SK-N-SH (cell line): ENCODE measurements at regions not wholly inside any gene's neighbourhood (a gene's known extent, or its start where the extent isn't known, plus 50 kb on each side); places are given as distances from the start of the nearest gene placed in this dataset.

Experiments
- CTCF ChIA-PET: fragments of 300-600, 350-600 bp; formaldehyde crosslinking; extraction: SDS; loops from one replicate; lab custom pipeline; 2021; lab: Yijun Ruan, JAX
- POLR2A ChIA-PET: fragments of 350-600 bp; sonication (Branson Sonifier 250); formaldehyde crosslinking; extraction: SDS; loops from one replicate; lab custom pipeline; 2020; ENCODE audit warnings: antibody characterized with exemption, inconsistent platforms; lab: Yijun Ruan, JAX
- DNase-seq: peaks from one replicate; pipeline ENCODE4 v3.0.0; 2012
- H2AFZ ChIP-seq: fragments of 200-600 bp; sonication (generic); 2 replicates; pipeline ENCODE4 v1.8.1; 2016; ENCODE audit warnings: antibody characterized with exemption, mild to moderate bottlenecking, low read depth
- H3F3A ChIP-seq: fragments of 200-600 bp; sonication (generic); replicated peaks from 2 replicates; pipeline ENCODE3; 2016; ENCODE audit warnings: antibody characterized with exemption, mild to moderate bottlenecking; ENCODE audit not compliant: insufficient read depth
- H3K27ac ChIP-seq, 2 experiments: fragments of 200-500 bp in 1 of 2; fragments of 200-600 bp in 1 of 2; sonication (Bioruptor generic) in 1 of 2; sonication (generic), shearing (Covaris generic) in 1 of 2; 2 replicates each; pipeline versions ENCODE4 v1.5.1 to v1.6.1; 2014 to 2016; ENCODE audit warnings: low read depth in 2 of 2, inconsistent platforms in 1 of 2, low read length in 1 of 2, mild to moderate bottlenecking in 1 of 2, mixed read lengths in 1 of 2
- H3K27me3 ChIP-seq: fragments of 200-600 bp; sonication (generic), shearing (Covaris generic); 2 replicates; pipeline ENCODE4 v1.6.1; 2016; ENCODE audit warnings: mixed run types; ENCODE audit not compliant: insufficient read depth
- H3K36me3 ChIP-seq, 2 experiments: fragments of 200-500 bp in 1 of 2; fragments of 200-600 bp in 1 of 2; sonication (Bioruptor generic) in 1 of 2; sonication (generic) in 1 of 2; replicated peaks in 1 of 2; 2 replicates each; pipeline versions ENCODE3 to v1.5.1; 2014 to 2016; ENCODE audit warnings: low read length in 1 of 2, mild to moderate bottlenecking in 1 of 2; ENCODE audit not compliant: insufficient read depth in 2 of 2, control insufficient read depth in 1 of 2
- H3K4me1 ChIP-seq, 2 experiments: fragments of 200-500 bp in 1 of 2; fragments of 200-600 bp in 1 of 2; sonication (Bioruptor generic) in 1 of 2; sonication (generic), shearing (Covaris generic) in 1 of 2; 2 replicates each; pipeline versions ENCODE4 v1.5.1 to v1.6.1; 2014 to 2016; ENCODE audit warnings: low read depth in 1 of 2, low read length in 1 of 2, mixed run types in 1 of 2; ENCODE audit not compliant: insufficient read depth in 2 of 2, control insufficient read depth in 1 of 2
- H3K4me2 ChIP-seq: fragments of 200-600 bp; sonication (generic), shearing (Covaris generic); 2 replicates; pipeline ENCODE4 v1.6.1; 2017; ENCODE audit warnings: mixed run types
- H3K4me3 ChIP-seq, 2 experiments: fragments of 200-500 bp in 1 of 2; fragments of 200-600 bp in 1 of 2; sonication (Bioruptor generic) in 1 of 2; sonication (generic), shearing (Covaris generic) in 1 of 2; 2 replicates each; pipeline versions ENCODE4 v1.5.1 to v1.8.1; 2014 to 2016; ENCODE audit warnings: low read depth in 2 of 2, inconsistent platforms in 1 of 2, low read length in 1 of 2, mild to moderate bottlenecking in 1 of 2, mixed read lengths in 1 of 2, moderate library complexity in 1 of 2
- H3K79me2 ChIP-seq: fragments of 200-600 bp; sonication (generic); 2 replicates; pipeline ENCODE4 v1.8.1; 2017; ENCODE audit warnings: mild to moderate bottlenecking; ENCODE audit not compliant: insufficient read depth
- H3K9ac ChIP-seq: fragments of 200-600 bp; sonication (generic); 2 replicates; pipeline ENCODE4 v1.6.1; 2017; ENCODE audit warnings: mixed run types
- H3K9me2 ChIP-seq: fragments of 200-600 bp; sonication (generic); 2 replicates; pipeline ENCODE4 v1.6.1; 2017; ENCODE audit warnings: mixed run types
- H3K9me3 ChIP-seq: fragments of 200-600 bp; sonication (generic); 2 replicates; pipeline ENCODE4 v1.6.1; 2017; ENCODE audit warnings: mixed run types, mild to moderate bottlenecking, moderate library complexity
- H4K20me1 ChIP-seq: fragments of 200-600 bp; sonication (generic); 2 replicates; pipeline ENCODE4 v1.6.1; 2017; ENCODE audit warnings: mild to moderate bottlenecking, mixed run types; ENCODE audit not compliant: insufficient read depth
- CTCF ChIP-seq: fragments of 200-600 bp; sonication (generic); IDR thresholded peaks from 2 replicates; pipeline ENCODE4 v1.6.1; 2017; ENCODE audit warnings: antibody characterized with exemption, mild to moderate bottlenecking, moderate library complexity
- ELF1 ChIP-seq: IDR thresholded peaks from 2 replicates; pipeline ENCODE4 v1.4.0; 2012
- FOXJ3 ChIP-seq: sonication (generic); formaldehyde crosslinking; IDR thresholded peaks from 2 replicates; pipeline ENCODE4 v1.5.1; 2020; ENCODE audit warnings: mild to moderate bottlenecking, missing genetic modification reagents
- FOXM1 ChIP-seq: IDR thresholded peaks from 2 replicates; pipeline ENCODE4 v1.4.0; 2012; ENCODE audit warnings: low read depth, mild to moderate bottlenecking
- GATA2 ChIP-seq: sonication (generic); formaldehyde crosslinking; IDR thresholded peaks from 2 replicates; pipeline ENCODE4 v1.5.0; 2020; ENCODE audit warnings: mild to moderate bottlenecking, missing genetic modification reagents
- IRF3 ChIP-seq: fragments of 150-350 bp; IDR thresholded peaks from 2 replicates; pipeline ENCODE4 v1.6.1; 2016; ENCODE audit warnings: mild to moderate bottlenecking, low read depth, low read length
- MAX ChIP-seq: IDR thresholded peaks from 2 replicates; pipeline ENCODE4 v1.4.0; 2012; ENCODE audit warnings: low read depth
- MEF2A ChIP-seq: IDR thresholded peaks from 2 replicates; pipeline ENCODE4 v1.4.0; 2012; ENCODE audit warnings: low read depth, borderline replicate concordance
- NFIC ChIP-seq: IDR thresholded peaks from 2 replicates; pipeline ENCODE4 v1.4.0; 2012; ENCODE audit warnings: borderline replicate concordance
- PBX3 ChIP-seq: IDR thresholded peaks from 2 replicates; pipeline ENCODE4; 2012
- RAD21 ChIP-seq: IDR thresholded peaks from 2 replicates; pipeline ENCODE4 v1.6.1; 2012; ENCODE audit warnings: mild to moderate bottlenecking, low read length
- RCOR1 ChIP-seq: fragments of 150-350 bp; IDR thresholded peaks from 2 replicates; pipeline ENCODE4 v1.6.1; 2017; ENCODE audit warnings: antibody characterized with exemption, low read length
- REST ChIP-seq: IDR thresholded peaks from 2 replicates; pipeline ENCODE4 v1.6.1; 2012; ENCODE audit warnings: mild to moderate bottlenecking, low read depth, low read length, moderate library complexity
- RXRA ChIP-seq: IDR thresholded peaks from 2 replicates; pipeline ENCODE4 v1.4.0; 2012; ENCODE audit warnings: low read depth, mild to moderate bottlenecking, borderline replicate concordance
- TCF12 ChIP-seq: IDR thresholded peaks from 2 replicates; pipeline ENCODE4 v1.4.0; 2012
- TEAD4 ChIP-seq: IDR thresholded peaks from 2 replicates; pipeline ENCODE4 v1.4.0; 2012; ENCODE audit warnings: mild to moderate bottlenecking, borderline replicate concordance; ENCODE audit not compliant: insufficient read depth
- USF2 ChIP-seq: fragments of 150-350 bp; IDR thresholded peaks from 2 replicates; pipeline ENCODE4 v1.6.1; 2017; ENCODE audit warnings: antibody characterized with exemption, low read length, low read depth, borderline replicate concordance
- YY1 ChIP-seq: IDR thresholded peaks from 2 replicates; pipeline ENCODE4 v1.4.0; 2012; ENCODE audit warnings: low read depth, mild to moderate bottlenecking
- WGBS: methylation state at CpG from one replicate; pipeline ENCODE4 v1.1.6; 2017; ENCODE audit warnings: low lambda C conversion rate; 5-methylcytosine and 5-hydroxymethylcytosine counted together

- TF ChIP-seq USF2 (no peak), PBX3 (no peak)
These were observed 64.2 kb upstream of the LYPLAL1 start (continued) for GRCh38 chr1:219109424-219110018.

- Histone ChIP-seq H4K20me1 (no peaks in the 10 kb centered on the region), H3K9me2 (no peaks in the 10 kb centered on the region; the same call in 1 of the 2 replicates), H3K36me3 (no peaks in the 10 kb centered on the region), H2AFZ (no peak overlapping the region), H3K4me2 (no peak overlapping the region), H3K79me2 (no peaks in the 10 kb centered on the region), H3K9me3 (0 out of 2 replicates have a peak, but pooled peaks cover 3% of the 10 kb centered on the region), H3F3A (no peaks in the 10 kb centered on the region), H3K27me3 (no peaks in the 10 kb centered on the region), H3K4me1 (no peaks in the 10 kb centered on the region), H3K4me3 (no peak overlapping the region), H3K9ac (no peak overlapping the region), H3K27ac (no peak overlapping the region)
- POLR2A ChIA-PET: no interaction called here
- DNase-seq: no peak
- no peak for TF ChIP-seq RXRA
- CTCF ChIA-PET: no interaction called here
These were observed 60.4 kb upstream of the LYPLAL1 start for GRCh38 chr1:219113261-219113660.

- Histone ChIP-seq H3K9ac (no peak overlapping the region), H3K4me1 (no peaks in the 10 kb centered on the region), H3K4me2 (no peak overlapping the region), H3K27ac (no peak overlapping the region), H3K9me2 (no peaks in the 10 kb centered on the region; the same call in 1 of the 2 replicates), H3K27me3 (no peaks in the 10 kb centered on the region), H3K36me3 (no peaks in the 10 kb centered on the region), H3K4me3 (no peak overlapping the region), H3F3A (no peaks in the 10 kb centered on the region), H4K20me1 (no peaks in the 10 kb centered on the region), H3K9me3 (0 out of 2 replicates have a peak, but pooled peaks cover 3% of the 10 kb centered on the region), H3K79me2 (no peaks in the 10 kb centered on the region), H2AFZ (no peak overlapping the region)
- CTCF ChIA-PET: no interaction called here
- DNase-seq: no peak
- POLR2A ChIA-PET: no interaction called here
- 46% methylated on average over 1 of the region's 1 CpG for WGBS
- no peak for TF ChIP-seq ELF1
- no peak for TF ChIP-seq RCOR1
- no peak for TF ChIP-seq NFIC
- no peak for TF ChIP-seq YY1
- no peak for TF ChIP-seq GATA2 (CRISPR knock-in tag)
- no peak for TF ChIP-seq REST
- TF ChIP-seq FOXJ3: no peak
- TF ChIP-seq CTCF: no peak
- no peak for TF ChIP-seq TEAD4
- TF ChIP-seq FOXM1: no peak
- TF ChIP-seq RAD21: no peak
- no peak for TF ChIP-seq MEF2A
- no peak for TF ChIP-seq IRF3
- TF ChIP-seq RXRA: no peak
- TF ChIP-seq MAX: no peak
- no peak for TF ChIP-seq TCF12
These were observed 59.7 kb upstream of the LYPLAL1 start for GRCh38 chr1:219114014-219114413.
